ENCODE measurements at regions not wholly inside any gene's neighbourhood (a gene's known extent, or its start where the extent isn't known, plus 50 kb on each side); places are given as distances from the start of the nearest gene placed in this dataset.
"Not testable (repeated sequence)": the region's sequence is repeated elsewhere in the genome, so short reads cannot be mapped to it uniquely, and the experiment has no call there.

DNA sequence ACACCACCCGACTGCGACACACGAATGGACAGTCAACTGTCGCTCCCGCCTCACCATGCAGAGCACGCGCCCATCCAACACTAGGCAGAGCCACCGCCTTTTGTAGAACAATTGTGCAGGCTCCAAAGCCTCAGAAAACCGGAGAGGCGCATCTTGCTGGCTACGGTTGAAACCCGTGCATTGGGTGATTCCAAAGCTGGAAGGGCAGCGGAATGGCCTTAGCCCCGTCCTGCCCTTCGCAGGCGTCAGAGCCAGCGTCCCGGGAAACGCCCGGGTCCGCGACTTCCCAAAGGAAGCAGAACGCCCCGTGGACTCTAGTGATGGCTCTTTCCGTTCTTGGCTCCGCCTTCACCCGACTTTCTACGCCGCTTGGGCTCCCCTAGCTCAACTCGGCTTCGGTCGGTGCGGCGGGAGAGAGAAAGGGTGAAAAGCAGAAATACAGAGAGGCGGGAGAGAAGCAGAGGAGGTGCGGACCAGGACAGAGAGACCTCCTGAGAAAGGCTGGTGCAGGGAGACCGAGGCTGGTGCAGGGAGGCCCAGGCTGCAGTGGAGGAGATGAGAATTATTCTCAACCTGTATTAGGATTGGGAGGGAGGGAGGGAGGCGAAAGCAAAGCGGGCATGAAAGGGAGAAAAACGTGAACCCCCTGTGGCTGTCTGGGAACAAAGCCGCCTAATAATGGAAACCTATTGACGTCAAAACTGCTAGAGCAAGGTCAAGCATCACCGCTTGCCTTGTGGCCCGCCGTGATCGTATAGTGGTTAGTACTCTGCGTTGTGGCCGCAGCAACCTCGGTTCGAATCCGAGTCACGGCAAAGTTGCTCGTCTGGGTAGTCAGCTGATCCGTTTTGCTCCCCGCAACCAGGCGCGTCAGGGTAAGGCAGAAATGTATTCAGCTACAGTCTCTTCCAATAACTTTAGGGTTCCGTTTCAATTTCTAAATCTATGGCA is 99.5 kb downstream of the PRKAB2 start:
- Mint-ChIP-seq H3K9me3 (ENCODE audit: low read depth, unreplicated experiment) (no peaks in the 10 kb centered on the region), H3K27me3 (ENCODE audit: unreplicated experiment) (peaks cover 65% of the 10 kb centered on the region), H3K4me3 (ENCODE audit: low read depth, unreplicated experiment) (no peak overlapping the region), H3K36me3 (ENCODE audit: insufficient read depth, unreplicated experiment) (no peaks in the 10 kb centered on the region), H3K4me1 (ENCODE audit: low read depth, unreplicated experiment) (no peaks in the 10 kb centered on the region), H3K27ac (ENCODE audit: unreplicated experiment) (no peak overlapping the region)
- no peak for DNase-seq
- TF ChIP-seq, protein P1, sequence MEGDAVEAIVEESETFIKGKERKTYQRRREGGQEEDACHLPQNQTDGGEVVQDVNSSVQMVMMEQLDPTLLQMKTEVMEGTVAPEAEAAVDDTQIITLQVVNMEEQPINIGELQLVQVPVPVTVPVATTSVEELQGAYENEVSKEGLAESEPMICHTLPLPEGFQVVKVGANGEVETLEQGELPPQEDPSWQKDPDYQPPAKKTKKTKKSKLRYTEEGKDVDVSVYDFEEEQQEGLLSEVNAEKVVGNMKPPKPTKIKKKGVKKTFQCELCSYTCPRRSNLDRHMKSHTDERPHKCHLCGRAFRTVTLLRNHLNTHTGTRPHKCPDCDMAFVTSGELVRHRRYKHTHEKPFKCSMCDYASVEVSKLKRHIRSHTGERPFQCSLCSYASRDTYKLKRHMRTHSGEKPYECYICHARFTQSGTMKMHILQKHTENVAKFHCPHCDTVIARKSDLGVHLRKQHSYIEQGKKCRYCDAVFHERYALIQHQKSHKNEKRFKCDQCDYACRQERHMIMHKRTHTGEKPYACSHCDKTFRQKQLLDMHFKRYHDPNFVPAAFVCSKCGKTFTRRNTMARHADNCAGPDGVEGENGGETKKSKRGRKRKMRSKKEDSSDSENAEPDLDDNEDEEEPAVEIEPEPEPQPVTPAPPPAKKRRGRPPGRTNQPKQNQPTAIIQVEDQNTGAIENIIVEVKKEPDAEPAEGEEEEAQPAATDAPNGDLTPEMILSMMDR (IDR thresholded peaks at IDR 0.05; ENCODE audit: unreplicated experiment), result no peak
- intact Hi-C loops (cut with micrococcal nuclease; ENCODE audit: unreplicated experiment), result no loop called here
- CTCF ChIA-PET, result no interaction called here
- no TSS peak for BruUV-seq (replicated peaks)

DNA sequence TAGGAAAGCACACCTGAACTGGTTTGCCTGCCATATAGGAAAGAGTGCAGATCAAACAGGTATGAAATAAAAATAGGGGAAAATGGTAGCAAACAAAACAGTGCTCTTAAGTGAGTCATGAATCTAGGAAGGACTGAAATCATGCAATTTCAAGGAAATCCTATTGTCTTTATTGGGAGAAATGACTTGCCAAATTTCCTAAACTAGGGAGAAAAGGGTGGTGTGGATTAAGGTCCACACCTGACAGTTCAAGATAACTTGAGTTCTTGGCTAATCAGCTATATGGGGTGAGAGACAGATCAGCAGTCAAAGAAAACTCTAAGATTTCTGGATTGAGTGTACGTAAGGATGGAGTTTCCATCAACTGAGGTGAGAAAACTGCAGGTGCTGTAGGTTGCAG is 101.1 kb downstream of the PRKAB2 start:
- CTCF ChIA-PET, result no interaction called here

DNA sequence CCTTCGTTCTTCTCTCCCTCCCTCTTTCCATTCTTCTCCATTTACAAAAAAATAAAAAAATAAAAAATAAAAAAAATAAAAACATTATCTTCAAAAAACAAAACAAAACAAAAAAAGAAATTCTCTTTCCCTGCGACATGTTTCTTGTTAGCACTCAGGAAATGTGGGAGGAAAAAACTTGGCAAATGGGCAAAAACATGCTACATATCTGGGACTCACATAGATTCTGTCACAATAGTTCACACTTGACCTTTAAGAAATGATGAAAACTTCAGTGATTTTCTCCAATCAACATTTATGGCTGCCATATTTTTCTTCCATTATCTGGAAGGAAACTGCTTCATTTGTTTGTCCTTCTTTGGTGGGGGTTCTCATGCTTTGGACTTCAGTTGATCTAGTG is 109.3 kb downstream of the PRKAB2 start:
- H3K36me3 Mint-ChIP-seq (ENCODE audit: insufficient read depth, unreplicated experiment), result no peaks in the 10 kb centered on the region
- CTCF ChIA-PET, result no interaction called here
- no peaks in the 10 kb centered on the region for H3K4me1 Mint-ChIP-seq (ENCODE audit: low read depth, unreplicated experiment)
- H3K27ac Mint-ChIP-seq (ENCODE audit: unreplicated experiment), result no peak overlapping the region
- no TSS peak for BruUV-seq (replicated peaks)
- no peaks in the 10 kb centered on the region for H3K9me3 Mint-ChIP-seq (ENCODE audit: low read depth, unreplicated experiment)
- TF ChIP-seq, protein P1 (IDR thresholded peaks at IDR 0.05; ENCODE audit: unreplicated experiment), result no peak
- H3K27me3 Mint-ChIP-seq (ENCODE audit: unreplicated experiment), result peaks cover 17% of the 10 kb centered on the region
- intact Hi-C loops (cut with micrococcal nuclease; ENCODE audit: unreplicated experiment), result no loop called here
- no peak overlapping the region for H3K4me3 Mint-ChIP-seq (ENCODE audit: low read depth, unreplicated experiment)
- no peak for DNase-seq

More for the DNA sequence above, 101.1 kb downstream of the PRKAB2 start:
- no peaks in the 10 kb centered on the region for H3K36me3 Mint-ChIP-seq (ENCODE audit: insufficient read depth, unreplicated experiment)
- H3K27me3 Mint-ChIP-seq (ENCODE audit: unreplicated experiment), result peaks cover 69% of the 10 kb centered on the region
- no peaks in the 10 kb centered on the region for H3K9me3 Mint-ChIP-seq (ENCODE audit: low read depth, unreplicated experiment)
- TF ChIP-seq, protein P1 (IDR thresholded peaks at IDR 0.05; ENCODE audit: unreplicated experiment), result no peak
- DNase-seq, result no peak
- H3K4me1 Mint-ChIP-seq (ENCODE audit: low read depth, unreplicated experiment), result no peaks in the 10 kb centered on the region
- H3K27ac Mint-ChIP-seq (ENCODE audit: unreplicated experiment), result no peak overlapping the region
- intact Hi-C loops (cut with micrococcal nuclease; ENCODE audit: unreplicated experiment), result no loop called here
- no TSS peak for BruUV-seq (replicated peaks)
- H3K4me3 Mint-ChIP-seq (ENCODE audit: low read depth, unreplicated experiment), result no peak overlapping the region

DNA sequence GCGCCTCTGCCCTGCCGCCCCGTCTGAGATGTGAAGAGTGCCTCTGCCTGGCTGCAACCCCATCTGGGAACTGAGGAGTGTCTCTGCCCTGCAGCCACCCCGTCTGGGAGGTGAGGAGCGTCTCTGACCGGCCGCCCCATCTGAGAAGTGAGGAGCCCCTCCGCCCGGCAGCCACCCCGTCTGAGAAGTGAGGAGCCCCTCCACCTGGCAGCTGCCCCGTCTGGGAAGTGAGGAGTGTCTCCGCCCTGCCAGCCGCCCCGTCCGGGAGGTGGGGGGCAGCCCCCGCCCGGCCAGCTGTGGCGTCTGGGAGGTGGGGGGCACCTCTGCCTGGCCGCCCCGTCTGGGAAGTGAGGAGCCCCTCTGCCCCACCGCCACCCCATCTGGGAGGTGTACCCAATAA is 110.4 kb downstream of the PRKAB2 start:
- BruUV-seq (replicated peaks); DNase-seq; H3K27ac Mint-ChIP-seq (ENCODE audit: unreplicated experiment); H3K9me3 Mint-ChIP-seq (ENCODE audit: low read depth, unreplicated experiment); H3K4me1 Mint-ChIP-seq (ENCODE audit: low read depth, unreplicated experiment); H3K4me3 Mint-ChIP-seq (ENCODE audit: low read depth, unreplicated experiment); intact Hi-C loops (cut with micrococcal nuclease; ENCODE audit: unreplicated experiment); H3K36me3 Mint-ChIP-seq (ENCODE audit: insufficient read depth, unreplicated experiment); CTCF ChIA-PET: not testable (repeated sequence)
- H3K27me3 Mint-ChIP-seq (ENCODE audit: unreplicated experiment), result peaks cover 16% of the 10 kb centered on the region

DNA sequence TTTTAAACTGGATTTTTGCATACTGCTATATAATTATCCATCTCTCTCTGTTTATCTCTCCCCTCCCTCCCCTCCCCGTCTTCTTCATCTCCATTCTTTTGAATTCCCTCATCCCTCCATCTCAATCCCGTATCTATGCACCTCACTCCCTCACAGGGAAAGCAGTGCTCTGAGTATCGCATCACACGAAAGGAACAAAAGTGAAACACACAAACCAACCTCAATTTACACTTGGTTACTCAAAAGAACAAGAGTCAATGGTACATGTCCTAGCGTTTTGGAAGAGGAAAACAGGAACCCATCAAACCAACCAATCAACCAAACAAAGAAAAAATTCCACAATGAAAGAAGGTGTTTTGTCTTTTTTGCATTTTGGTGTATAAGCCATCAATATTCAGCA is 115.1 kb downstream of the NBPF12 start:
- DNase-seq, result no peak
- Mint-ChIP-seq H3K4me1 (ENCODE audit: low read depth, unreplicated experiment) (no peaks in the 10 kb centered on the region), H3K9me3 (ENCODE audit: low read depth, unreplicated experiment) (peaks cover 3% of the 10 kb centered on the region), H3K27ac (ENCODE audit: unreplicated experiment) (no peak overlapping the region), H3K4me3 (ENCODE audit: low read depth, unreplicated experiment) (no peak overlapping the region), H3K27me3 (ENCODE audit: unreplicated experiment) (peaks cover 37% of the 10 kb centered on the region), H3K36me3 (ENCODE audit: insufficient read depth, unreplicated experiment) (no peaks in the 10 kb centered on the region)
- CTCF ChIA-PET, result no interaction called here
- TF ChIP-seq, protein P1 (IDR thresholded peaks at IDR 0.05; ENCODE audit: unreplicated experiment), result no peak
- no TSS peak for BruUV-seq (replicated peaks)
- intact Hi-C loops (cut with micrococcal nuclease; ENCODE audit: unreplicated experiment), result no loop called here
